SK-N-SH treated with all-trans-retinoic acid at 6 μM for 48 hours (cell line): ENCODE measurements at regions not wholly inside any gene's neighbourhood (a gene's known extent, or its start where the extent isn't known, plus 50 kb on each side); places are given as distances from the start of the nearest gene placed in this dataset.

Source experiments
- ATAC-seq: fragments of 200-7000 bp; cut with Tn5 transposase; 3 replicates; pipeline ENCODE4 v1.9.1; 2020; ENCODE audit warnings: mild to moderate bottlenecking, moderate library complexity
- ARNTL ChIP-seq: fragments of 450-650 bp; formaldehyde crosslinking; IDR thresholded peaks from 2 replicates; pipeline ENCODE4 v1.5.0; 2020; ENCODE audit warnings: low read depth, mild to moderate bottlenecking, moderate library complexity, borderline replicate concordance
- BACH2 ChIP-seq: fragments of 250-450 bp; sonication (Bioruptor Pico); IDR thresholded peaks from 2 replicates; pipeline ENCODE4 v1.9.0; 2021; ENCODE audit warnings: mild to moderate bottlenecking, borderline replicate concordance
- CSDC2 ChIP-seq: fragments of 250-450 bp; sonication (Bioruptor Pico); IDR thresholded peaks from 2 replicates; pipeline ENCODE4 v1.5.0; 2020; ENCODE audit warnings: mild to moderate bottlenecking, moderate library complexity
- GLIS3 ChIP-seq: fragments of 250-450 bp; sonication (Bioruptor Pico); IDR thresholded peaks from 2 replicates; pipeline ENCODE4 v1.5.0; 2020; ENCODE audit warnings: mild to moderate bottlenecking, moderate library complexity
- ISL1 ChIP-seq: fragments of 250-450 bp; sonication (Bioruptor Pico); IDR thresholded peaks from 2 replicates; pipeline ENCODE4 v2.1.2; 2022; ENCODE audit warnings: mild to moderate bottlenecking, moderate library complexity
- RARB ChIP-seq: fragments of 250-450 bp; sonication (Bioruptor Pico); IDR thresholded peaks from 2 replicates; pipeline ENCODE4 v1.8.0; 2021; ENCODE audit warnings: mild to moderate bottlenecking, moderate library complexity
- TCF4 ChIP-seq: fragments of 250-450 bp; sonication (Bioruptor Pico); IDR thresholded peaks from 2 replicates; pipeline ENCODE4 v1.8.0; 2021; ENCODE audit warnings: mild to moderate bottlenecking, moderate library complexity, borderline replicate concordance
- TOX ChIP-seq: fragments of 250-450 bp; sonication (Bioruptor Pico); IDR thresholded peaks from 2 replicates; pipeline ENCODE4 v1.8.0; 2021; ENCODE audit warnings: mild to moderate bottlenecking, moderate library complexity, borderline replicate concordance
- ZC3H10 ChIP-seq: fragments of 250-450 bp; sonication (Bioruptor Pico); IDR thresholded peaks from 2 replicates; pipeline ENCODE4 v1.5.1; 2021; ENCODE audit warnings: mild to moderate bottlenecking, moderate library complexity
- ZFP3 ChIP-seq: fragments of 250-450 bp; sonication (Bioruptor Pico); IDR thresholded peaks from 2 replicates; pipeline ENCODE4 v1.5.0; 2020; ENCODE audit warnings: mild to moderate bottlenecking, moderate library complexity
- ZFP30 ChIP-seq: fragments of 450-650 bp; formaldehyde crosslinking; IDR thresholded peaks from 2 replicates; pipeline ENCODE4 v1.5.0; 2022; ENCODE audit warnings: mild to moderate bottlenecking, moderate library complexity
- ZNF565 ChIP-seq: fragments of 450-650 bp; formaldehyde crosslinking; conservative IDR thresholded peaks from 2 replicates; pipeline ENCODE4 v1.5.0; 2020; ENCODE audit warnings: low read depth, mild to moderate bottlenecking, moderate library complexity
- ZNF70 ChIP-seq: fragments of 450-650 bp; formaldehyde crosslinking; IDR thresholded peaks from 2 replicates; pipeline ENCODE4 v1.5.0; 2020; ENCODE audit warnings: mild to moderate bottlenecking, moderate library complexity
- ZNF8 ChIP-seq: fragments of 450-650 bp; formaldehyde crosslinking; IDR thresholded peaks from 2 replicates; pipeline ENCODE4 v1.5.0; 2020; ENCODE audit warnings: mild to moderate bottlenecking, moderate library complexity
- TF ChIP-seq, protein P1 (sequence below): fragments of 250-450 bp; sonication (Bioruptor Pico); IDR thresholded peaks from 2 replicates; pipeline ENCODE4 v1.5.0; 2020; ENCODE audit warnings: mild to moderate bottlenecking, moderate library complexity
- TF ChIP-seq, protein P2 (sequence below): fragments of 250-450 bp; sonication (Bioruptor Pico); IDR thresholded peaks from 2 replicates; pipeline ENCODE4 v1.8.0; 2020; ENCODE audit warnings: mild to moderate bottlenecking, moderate library complexity, borderline replicate concordance
- TF ChIP-seq, protein P3 (sequence below): fragments of 250-450 bp; sonication (Bioruptor Pico); IDR thresholded peaks from 2 replicates; pipeline ENCODE4 v1.5.1; 2021; ENCODE audit warnings: mild to moderate bottlenecking, moderate library complexity
- TF ChIP-seq, protein P4 (sequence below): fragments of 250-450 bp; sonication (Bioruptor Pico); IDR thresholded peaks from 2 replicates; pipeline ENCODE4 v1.5.1; 2020; ENCODE audit warnings: low read depth, mild to moderate bottlenecking, moderate library complexity
- TF ChIP-seq, protein P5 (sequence below): fragments of 250-450 bp; sonication (Bioruptor Pico); IDR thresholded peaks from 2 replicates; pipeline ENCODE4 v1.8.0; 2021; ENCODE audit warnings: low read depth, mild to moderate bottlenecking, moderate library complexity, borderline replicate concordance

DNA sequence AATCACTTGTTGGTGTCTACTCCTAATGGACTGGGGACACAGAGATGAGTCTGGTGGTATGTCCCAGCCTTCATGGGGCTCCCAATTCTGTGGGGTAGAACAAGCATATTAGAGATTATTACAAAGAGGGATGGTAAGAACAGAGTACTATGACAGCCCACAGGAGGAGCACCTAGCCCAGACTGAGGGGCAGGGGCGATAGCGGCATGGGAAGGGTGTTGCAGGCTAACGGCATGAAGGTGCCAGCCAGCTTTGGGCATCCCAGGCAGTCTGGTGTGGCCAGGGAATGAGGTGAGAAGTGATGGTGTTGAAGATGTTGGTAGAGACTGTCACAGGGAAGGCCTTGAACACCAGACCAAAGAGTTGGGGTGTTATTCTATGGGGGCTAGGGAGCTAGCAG lies 280.0 kb downstream of the RPS24 start:
- TF ChIP-seq ISL1 (no peak), ARNTL (CRISPR knock-in tag) (no peak), RARB (CRISPR knock-in tag) (no peak), ZNF565 (CRISPR knock-in tag) (no peak), ZFP30 (CRISPR knock-in tag) (no peak), TOX (CRISPR knock-in tag) (no peak)
- TF ChIP-seq, protein P1, sequence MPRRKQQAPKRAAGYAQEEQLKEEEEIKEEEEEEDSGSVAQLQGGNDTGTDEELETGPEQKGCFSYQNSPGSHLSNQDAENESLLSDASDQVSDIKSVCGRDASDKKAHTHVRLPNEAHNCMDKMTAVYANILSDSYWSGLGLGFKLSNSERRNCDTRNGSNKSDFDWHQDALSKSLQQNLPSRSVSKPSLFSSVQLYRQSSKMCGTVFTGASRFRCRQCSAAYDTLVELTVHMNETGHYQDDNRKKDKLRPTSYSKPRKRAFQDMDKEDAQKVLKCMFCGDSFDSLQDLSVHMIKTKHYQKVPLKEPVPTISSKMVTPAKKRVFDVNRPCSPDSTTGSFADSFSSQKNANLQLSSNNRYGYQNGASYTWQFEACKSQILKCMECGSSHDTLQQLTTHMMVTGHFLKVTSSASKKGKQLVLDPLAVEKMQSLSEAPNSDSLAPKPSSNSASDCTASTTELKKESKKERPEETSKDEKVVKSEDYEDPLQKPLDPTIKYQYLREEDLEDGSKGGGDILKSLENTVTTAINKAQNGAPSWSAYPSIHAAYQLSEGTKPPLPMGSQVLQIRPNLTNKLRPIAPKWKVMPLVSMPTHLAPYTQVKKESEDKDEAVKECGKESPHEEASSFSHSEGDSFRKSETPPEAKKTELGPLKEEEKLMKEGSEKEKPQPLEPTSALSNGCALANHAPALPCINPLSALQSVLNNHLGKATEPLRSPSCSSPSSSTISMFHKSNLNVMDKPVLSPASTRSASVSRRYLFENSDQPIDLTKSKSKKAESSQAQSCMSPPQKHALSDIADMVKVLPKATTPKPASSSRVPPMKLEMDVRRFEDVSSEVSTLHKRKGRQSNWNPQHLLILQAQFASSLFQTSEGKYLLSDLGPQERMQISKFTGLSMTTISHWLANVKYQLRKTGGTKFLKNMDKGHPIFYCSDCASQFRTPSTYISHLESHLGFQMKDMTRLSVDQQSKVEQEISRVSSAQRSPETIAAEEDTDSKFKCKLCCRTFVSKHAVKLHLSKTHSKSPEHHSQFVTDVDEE (CRISPR knock-in tag), result no peak
- TF ChIP-seq, protein P2, sequence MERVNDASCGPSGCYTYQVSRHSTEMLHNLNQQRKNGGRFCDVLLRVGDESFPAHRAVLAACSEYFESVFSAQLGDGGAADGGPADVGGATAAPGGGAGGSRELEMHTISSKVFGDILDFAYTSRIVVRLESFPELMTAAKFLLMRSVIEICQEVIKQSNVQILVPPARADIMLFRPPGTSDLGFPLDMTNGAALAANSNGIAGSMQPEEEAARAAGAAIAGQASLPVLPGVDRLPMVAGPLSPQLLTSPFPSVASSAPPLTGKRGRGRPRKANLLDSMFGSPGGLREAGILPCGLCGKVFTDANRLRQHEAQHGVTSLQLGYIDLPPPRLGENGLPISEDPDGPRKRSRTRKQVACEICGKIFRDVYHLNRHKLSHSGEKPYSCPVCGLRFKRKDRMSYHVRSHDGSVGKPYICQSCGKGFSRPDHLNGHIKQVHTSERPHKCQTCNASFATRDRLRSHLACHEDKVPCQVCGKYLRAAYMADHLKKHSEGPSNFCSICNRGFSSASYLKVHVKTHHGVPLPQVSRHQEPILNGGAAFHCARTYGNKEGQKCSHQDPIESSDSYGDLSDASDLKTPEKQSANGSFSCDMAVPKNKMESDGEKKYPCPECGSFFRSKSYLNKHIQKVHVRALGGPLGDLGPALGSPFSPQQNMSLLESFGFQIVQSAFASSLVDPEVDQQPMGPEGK (CRISPR knock-in tag), result no peak
- TF ChIP-seq, protein P3, sequence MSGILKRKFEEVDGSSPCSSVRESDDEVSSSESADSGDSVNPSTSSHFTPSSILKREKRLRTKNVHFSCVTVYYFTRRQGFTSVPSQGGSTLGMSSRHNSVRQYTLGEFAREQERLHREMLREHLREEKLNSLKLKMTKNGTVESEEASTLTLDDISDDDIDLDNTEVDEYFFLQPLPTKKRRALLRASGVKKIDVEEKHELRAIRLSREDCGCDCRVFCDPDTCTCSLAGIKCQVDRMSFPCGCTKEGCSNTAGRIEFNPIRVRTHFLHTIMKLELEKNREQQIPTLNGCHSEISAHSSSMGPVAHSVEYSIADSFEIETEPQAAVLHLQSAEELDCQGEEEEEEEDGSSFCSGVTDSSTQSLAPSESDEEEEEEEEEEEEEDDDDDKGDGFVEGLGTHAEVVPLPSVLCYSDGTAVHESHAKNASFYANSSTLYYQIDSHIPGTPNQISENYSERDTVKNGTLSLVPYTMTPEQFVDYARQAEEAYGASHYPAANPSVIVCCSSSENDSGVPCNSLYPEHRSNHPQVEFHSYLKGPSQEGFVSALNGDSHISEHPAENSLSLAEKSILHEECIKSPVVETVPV (CRISPR knock-in tag), result no peak
- TF ChIP-seq, protein P4, sequence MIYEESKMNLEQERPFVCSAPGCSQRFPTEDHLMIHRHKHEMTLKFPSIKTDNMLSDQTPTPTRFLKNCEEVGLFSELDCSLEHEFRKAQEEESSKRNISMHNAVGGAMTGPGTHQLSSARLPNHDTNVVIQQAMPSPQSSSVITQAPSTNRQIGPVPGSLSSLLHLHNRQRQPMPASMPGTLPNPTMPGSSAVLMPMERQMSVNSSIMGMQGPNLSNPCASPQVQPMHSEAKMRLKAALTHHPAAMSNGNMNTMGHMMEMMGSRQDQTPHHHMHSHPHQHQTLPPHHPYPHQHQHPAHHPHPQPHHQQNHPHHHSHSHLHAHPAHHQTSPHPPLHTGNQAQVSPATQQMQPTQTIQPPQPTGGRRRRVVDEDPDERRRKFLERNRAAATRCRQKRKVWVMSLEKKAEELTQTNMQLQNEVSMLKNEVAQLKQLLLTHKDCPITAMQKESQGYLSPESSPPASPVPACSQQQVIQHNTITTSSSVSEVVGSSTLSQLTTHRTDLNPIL (CRISPR knock-in tag), result no peak
- no peak for ATAC-seq

DNA sequence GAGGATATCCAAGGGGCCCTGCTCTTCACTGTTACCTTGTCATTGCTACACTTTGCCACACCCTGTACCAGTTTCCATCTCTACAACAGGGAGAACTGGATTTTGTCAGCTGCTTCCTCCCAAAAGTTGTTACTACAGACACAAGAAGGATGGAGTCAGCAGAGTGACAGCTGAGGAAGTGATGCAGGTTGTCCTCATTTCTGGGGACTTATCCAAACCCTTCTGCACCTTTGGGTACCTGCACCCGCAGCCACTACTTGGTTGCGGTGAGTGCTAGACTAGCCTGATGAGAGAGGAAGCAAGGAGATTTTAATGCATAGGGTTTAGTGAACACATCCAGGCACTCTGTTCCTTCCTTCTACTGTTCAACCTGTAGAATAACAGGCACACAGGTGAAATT lies 281.0 kb downstream of the RPS24 start:
- no peak for ATAC-seq
- TF ChIP-seq, protein P5, sequence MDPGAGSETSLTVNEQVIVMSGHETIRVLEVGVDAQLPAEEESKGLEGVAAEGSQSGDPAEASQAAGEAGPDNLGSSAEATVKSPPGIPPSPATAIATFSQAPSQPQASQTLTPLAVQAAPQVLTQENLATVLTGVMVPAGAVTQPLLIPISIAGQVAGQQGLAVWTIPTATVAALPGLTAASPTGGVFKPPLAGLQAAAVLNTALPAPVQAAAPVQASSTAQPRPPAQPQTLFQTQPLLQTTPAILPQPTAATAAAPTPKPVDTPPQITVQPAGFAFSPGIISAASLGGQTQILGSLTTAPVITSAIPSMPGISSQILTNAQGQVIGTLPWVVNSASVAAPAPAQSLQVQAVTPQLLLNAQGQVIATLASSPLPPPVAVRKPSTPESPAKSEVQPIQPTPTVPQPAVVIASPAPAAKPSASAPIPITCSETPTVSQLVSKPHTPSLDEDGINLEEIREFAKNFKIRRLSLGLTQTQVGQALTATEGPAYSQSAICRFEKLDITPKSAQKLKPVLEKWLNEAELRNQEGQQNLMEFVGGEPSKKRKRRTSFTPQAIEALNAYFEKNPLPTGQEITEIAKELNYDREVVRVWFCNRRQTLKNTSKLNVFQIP (CRISPR knock-in tag), result no peak
- no peak for TF ChIP-seq CSDC2
- TF ChIP-seq BACH2, result no peak
- TF ChIP-seq TCF4, result no peak
- TF ChIP-seq, protein P4 (CRISPR knock-in tag), result no peak
- TF ChIP-seq ZNF70 (CRISPR knock-in tag), result no peak
- TF ChIP-seq ZC3H10, result no peak
- TF ChIP-seq ZNF565 (CRISPR knock-in tag), result no peak
- TF ChIP-seq RARB (CRISPR knock-in tag), result no peak

DNA sequence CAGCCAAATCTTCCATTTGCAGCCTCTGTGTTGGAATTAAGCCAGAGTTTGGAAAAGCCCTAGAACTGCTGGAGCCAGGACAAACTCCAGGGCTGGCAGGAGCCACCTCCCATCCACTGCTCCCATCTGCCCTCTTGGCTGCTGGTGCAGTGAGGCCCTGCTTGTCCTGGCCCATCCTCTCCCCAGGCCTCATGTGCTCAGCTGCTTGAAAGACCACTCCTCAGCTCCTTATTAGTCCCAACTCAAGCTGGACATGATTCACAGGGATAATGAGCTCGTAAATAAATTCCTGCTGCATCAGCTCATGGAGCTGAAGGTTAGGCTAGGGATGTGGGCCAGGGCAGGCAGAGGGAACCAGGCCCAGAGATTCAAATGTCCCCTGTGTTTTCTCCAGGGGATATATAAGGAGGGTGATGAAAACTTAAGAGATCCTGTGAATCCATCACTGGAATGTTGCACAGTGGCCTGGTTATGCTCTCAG lies 282.8 kb downstream of the RPS24 start:
- peak; percentile 67 for ATAC-seq
- TF ChIP-seq ZNF8 (no peak), TCF4 (0 out of 2 replicates have a peak, but pooled peaks have one; percentile 19), ARNTL (CRISPR knock-in tag) (no peak), GLIS3 (CRISPR knock-in tag) (0 out of 2 replicates have a peak, but pooled peaks have one; percentile 7), CSDC2 (0 out of 2 replicates have a peak, but pooled peaks have one; percentile 49), ZFP3 (CRISPR knock-in tag) (0 out of 2 replicates have a peak, but pooled peaks have one; percentile 19), ISL1 (peak; percentile 37; the same call in 1 of the 2 replicates), ZNF565 (CRISPR knock-in tag) (no peak), ZNF70 (CRISPR knock-in tag) (no peak)
- TF ChIP-seq, protein P5 (CRISPR knock-in tag), result no peak
- TF ChIP-seq, protein P3 (CRISPR knock-in tag), result no peak
- TF ChIP-seq, protein P1 (CRISPR knock-in tag), result peak; percentile 63; the same call in 1 of the 2 replicates
